SK-N-SH treated with all-trans-retinoic acid at 6 μM for 48 hours (cell line): ENCODE measurements at regions not wholly inside any gene's neighbourhood (a gene's known extent, or its start where the extent isn't known, plus 50 kb on each side); places are given as distances from the start of the nearest gene placed in this dataset.

Source experiments
- ARNTL ChIP-seq: fragments of 450-650 bp; formaldehyde crosslinking; IDR thresholded peaks from 2 replicates; pipeline ENCODE4 v1.5.0; 2020; ENCODE audit warnings: low read depth, mild to moderate bottlenecking, moderate library complexity, borderline replicate concordance
- CREB5 ChIP-seq: fragments of 250-450 bp; sonication (Bioruptor Pico); IDR thresholded peaks from 2 replicates; pipeline ENCODE4 v1.5.1; 2020; ENCODE audit warnings: low read depth, mild to moderate bottlenecking, moderate library complexity
- CSDC2 ChIP-seq: fragments of 250-450 bp; sonication (Bioruptor Pico); IDR thresholded peaks from 2 replicates; pipeline ENCODE4 v1.5.0; 2020; ENCODE audit warnings: mild to moderate bottlenecking, moderate library complexity
- CSRNP3 ChIP-seq: fragments of 250-450 bp; sonication (Bioruptor Pico); IDR thresholded peaks from 2 replicates; pipeline ENCODE4 v1.5.1; 2021; ENCODE audit warnings: mild to moderate bottlenecking, moderate library complexity
- ISL1 ChIP-seq: fragments of 250-450 bp; sonication (Bioruptor Pico); IDR thresholded peaks from 2 replicates; pipeline ENCODE4 v2.1.2; 2022; ENCODE audit warnings: mild to moderate bottlenecking, moderate library complexity
- OSR1 ChIP-seq: fragments of 250-450 bp; sonication (Bioruptor Pico); IDR thresholded peaks from 2 replicates; pipeline ENCODE4 v1.8.0; 2022; ENCODE audit warnings: moderate library complexity, mild to moderate bottlenecking, inconsistent platforms
- PATZ1 ChIP-seq: fragments of 250-450 bp; sonication (Bioruptor Pico); IDR thresholded peaks from 2 replicates; pipeline ENCODE4 v1.8.0; 2020; ENCODE audit warnings: mild to moderate bottlenecking, moderate library complexity, borderline replicate concordance
- PPARA ChIP-seq: fragments of 250-450 bp; sonication (Bioruptor Pico); IDR thresholded peaks from 2 replicates; pipeline ENCODE4 v1.5.0; 2020; ENCODE audit warnings: mild to moderate bottlenecking, borderline replicate concordance
- SNAI2 ChIP-seq: fragments of 250-450 bp; sonication (Bioruptor Pico); IDR thresholded peaks from 2 replicates; pipeline ENCODE4 v1.5.0; 2020; ENCODE audit warnings: mild to moderate bottlenecking, moderate library complexity
- TCF4 ChIP-seq: fragments of 250-450 bp; sonication (Bioruptor Pico); IDR thresholded peaks from 2 replicates; pipeline ENCODE4 v1.8.0; 2021; ENCODE audit warnings: mild to moderate bottlenecking, moderate library complexity, borderline replicate concordance
- ZC3H10 ChIP-seq: fragments of 250-450 bp; sonication (Bioruptor Pico); IDR thresholded peaks from 2 replicates; pipeline ENCODE4 v1.5.1; 2021; ENCODE audit warnings: mild to moderate bottlenecking, moderate library complexity
- ZFP3 ChIP-seq: fragments of 250-450 bp; sonication (Bioruptor Pico); IDR thresholded peaks from 2 replicates; pipeline ENCODE4 v1.5.0; 2020; ENCODE audit warnings: mild to moderate bottlenecking, moderate library complexity
- ZNF70 ChIP-seq: fragments of 450-650 bp; formaldehyde crosslinking; IDR thresholded peaks from 2 replicates; pipeline ENCODE4 v1.5.0; 2020; ENCODE audit warnings: mild to moderate bottlenecking, moderate library complexity
- ZNF8 ChIP-seq: fragments of 450-650 bp; formaldehyde crosslinking; IDR thresholded peaks from 2 replicates; pipeline ENCODE4 v1.5.0; 2020; ENCODE audit warnings: mild to moderate bottlenecking, moderate library complexity

- TF ChIP-seq PATZ1 (CRISPR knock-in tag) (no peak), ZFP3 (CRISPR knock-in tag) (no peak), ARNTL (CRISPR knock-in tag) (no peak), CREB5 (no peak), CSDC2 (CRISPR knock-in tag) (no peak), SNAI2 (CRISPR knock-in tag) (no peak), TCF4 (CRISPR knock-in tag) (no peak), ZC3H10 (no peak), ZNF8 (CRISPR knock-in tag) (no peak), OSR1 (CRISPR knock-in tag) (no peak), PPARA (CRISPR knock-in tag) (no peak), ISL1 (no peak), ZNF70 (no peak), CSRNP3 (CRISPR knock-in tag) (no peak)
Observed at GRCh38 chr9:28293369-28294090, 720.2 kb upstream of the C9orf72 start.
